K562 (cell line): ENCODE measurements at regions not wholly inside any gene's neighbourhood (a gene's known extent, or its start where the extent isn't known, plus 50 kb on each side); places are given as distances from the start of the nearest gene placed in this dataset.
A peak's percentile ranks its signal among the peaks of the same experiment; 100 is the strongest.

ENCODE experiments used
- ATAC-seq: fragments of 200-7000 bp; cut with Tn5 transposase; 3 replicates; pipeline ENCODE4 v1.9.1; 2020; ENCODE audit warnings: moderate library complexity
- BruUV-seq: library from RNA; stranded (reverse); fragments of 400-500 nt; replicated peaks from 2 replicates; lab custom pipeline; 2021; lab: Mats Ljungman, UMichigan
- CTCF ChIA-PET: fragments of 300-600 bp; formaldehyde crosslinking; extraction: SDS; loops from one replicate; lab custom pipeline; 2021; ENCODE audit warnings: low intra/inter-chr PET ratio; lab: Yijun Ruan, JAX
- POLR2A ChIA-PET: fragments of 300-600, 350-650 bp; sonication (Branson Sonifier 250); formaldehyde crosslinking; extraction: SDS; loops from one replicate; lab custom pipeline; 2021; ENCODE audit warnings: antibody characterized with exemption, inconsistent platforms; lab: Yijun Ruan, JAX
- DNase-seq, 4 experiments: peaks; one replicate each; pipeline versions ENCODE4 v3.0.0 to v3.0.0-alpha.2; 2011 to 2018; ENCODE audit warnings: low spot score in 3 of 4, mixed read lengths in 3 of 4; ENCODE audit errors: extremely low read depth in 1 of 4
- FAIRE-seq: peaks from 2 replicates; lab custom pipeline; 2011; peaks lifted over from hg19 to GRCh38; lab: Jason Lieb, UNC
- H2AFZ ChIP-seq: 2 replicates; pipeline ENCODE4 v1.6.0; 2011; ENCODE audit warnings: low read depth, low read length, control low read depth, inconsistent platforms
- H3K27ac ChIP-seq: fragments of 200-600 bp; 3 replicates; pipeline ENCODE4 v1.8.0; 2011; ENCODE audit warnings: low read depth, mild to moderate bottlenecking, control low read depth, inconsistent platforms, low read length, moderate library complexity, mixed read lengths; ENCODE audit errors: extremely low read depth
- H3K27me3 ChIP-seq, 2 experiments: fragments of 300-600 bp in 1 of 2; 2 replicates in 1 of 2; 3 replicates in 1 of 2; pipeline versions ENCODE4 v1.6.0 to v1.8.0; 2011; ENCODE audit warnings: inconsistent platforms in 2 of 2, low read length in 2 of 2, mild to moderate bottlenecking in 1 of 2, mixed read lengths in 1 of 2, moderate library complexity in 1 of 2; ENCODE audit not compliant: control insufficient read depth in 2 of 2, insufficient read depth in 2 of 2
- H3K36me3 ChIP-seq: fragments of 300-600 bp; 3 replicates; pipeline ENCODE4 v1.8.0; 2011; ENCODE audit warnings: mild to moderate bottlenecking, low read length, inconsistent platforms; ENCODE audit not compliant: control insufficient read depth, insufficient read depth
- H3K4me1 ChIP-seq, 2 experiments: fragments of 200-600 bp in 1 of 2; replicated peaks in 1 of 2; 2 replicates in 1 of 2; 3 replicates in 1 of 2; pipeline versions ENCODE4 v1.5.1 to v1.8.0; 2011; ENCODE audit warnings: inconsistent platforms in 2 of 2, low read length in 2 of 2, mild to moderate bottlenecking in 1 of 2, mixed read lengths in 1 of 2, moderate library complexity in 1 of 2; ENCODE audit not compliant: control insufficient read depth in 2 of 2, insufficient read depth in 2 of 2
- H3K4me2 ChIP-seq: 2 replicates; pipeline ENCODE4 v1.6.1; 2011; ENCODE audit warnings: low read length, control low read depth, inconsistent platforms, mixed read lengths; ENCODE audit not compliant: insufficient read depth
- H3K4me3 ChIP-seq: fragments of 200-600 bp; sonication (generic), shearing (Covaris generic); 2 replicates; pipeline ENCODE4 v1.5.1; 2016; ENCODE audit warnings: control low read depth, inconsistent platforms
- H3K79me2 ChIP-seq: fragments of 200-600 bp; 3 replicates; pipeline ENCODE4 v1.8.0; 2011; ENCODE audit warnings: low read length, inconsistent platforms; ENCODE audit not compliant: control insufficient read depth, insufficient read depth
- H3K9ac ChIP-seq, 2 experiments: 2 replicates each; pipeline versions ENCODE4 v1.6.0 to v1.6.1; 2011; ENCODE audit warnings: low read depth in 2 of 2, low read length in 2 of 2, control low read depth in 1 of 2, inconsistent platforms in 1 of 2, mild to moderate bottlenecking in 1 of 2, mixed read lengths in 1 of 2; ENCODE audit not compliant: insufficient read depth in 1 of 2
- H3K9me1 ChIP-seq: one replicate; pipeline ENCODE4 v1.6.0; 2011; ENCODE audit warnings: inconsistent platforms, mild to moderate bottlenecking, low read length, moderate library complexity; ENCODE audit not compliant: control insufficient read depth, insufficient read depth
- H3K9me3 ChIP-seq: replicated peaks from 2 replicates; pipeline ENCODE4 v1.5.1; 2011; ENCODE audit warnings: low read depth, low read length, inconsistent platforms; ENCODE audit not compliant: control insufficient read depth, insufficient read depth
- H4K20me1 ChIP-seq: replicated peaks from 2 replicates; pipeline ENCODE4 v1.6.1; 2011; ENCODE audit warnings: low read length, inconsistent platforms, mixed read lengths; ENCODE audit not compliant: control insufficient read depth, insufficient read depth
- CC2D1A ChIP-seq: fragments of 450-650 bp; IDR thresholded peaks from 2 replicates; pipeline ENCODE4 v1.6.1; 2017; ENCODE audit warnings: mild to moderate bottlenecking
- CTBP1 ChIP-seq: fragments of 450-650 bp; IDR thresholded peaks from 2 replicates; pipeline ENCODE4 v1.6.1; 2016; ENCODE audit warnings: borderline replicate concordance
- EGR1 ChIP-seq: fragments of 450-650 bp; conservative IDR thresholded peaks from 2 replicates; pipeline ENCODE4 v1.6.1; 2017; ENCODE audit warnings: mild to moderate bottlenecking
- FOXJ3 ChIP-seq: sonication (generic); formaldehyde crosslinking; IDR thresholded peaks from 2 replicates; pipeline ENCODE4 v1.4.0; 2020; ENCODE audit warnings: mild to moderate bottlenecking, missing genetic modification reagents
- KAT8 ChIP-seq: fragments of 450-650 bp; IDR thresholded peaks from 2 replicates; pipeline ENCODE4 v1.6.1; 2016; ENCODE audit warnings: low read depth, mild to moderate bottlenecking
- MYC ChIP-seq, 2 experiments: fragments of 250-450 bp in 1 of 2; sonication (Bioruptor Pico) in 1 of 2; IDR thresholded peaks; 2 replicates each; pipeline versions ENCODE4 v1.5.1 to v1.6.1; 2012 to 2021; ENCODE audit warnings: low read depth in 2 of 2, borderline replicate concordance in 1 of 2, improper control_type of control experiment in 1 of 2, low read length in 1 of 2, mild to moderate bottlenecking in 1 of 2, moderate library complexity in 1 of 2
- MYNN ChIP-seq, 2 experiments: sonication (generic); formaldehyde crosslinking in 1 of 2; IDR thresholded peaks; 2 replicates each; pipeline versions ENCODE4 v1.5.0 to v1.6.1; 2016 to 2020; ENCODE audit warnings: antibody characterized with exemption in 1 of 2, missing genetic modification reagents in 1 of 2
- PCBP2 ChIP-seq: fragments of 200-400 bp; formaldehyde crosslinking; IDR thresholded peaks from 2 replicates; pipeline ENCODE4 v1.6.1; 2018; ENCODE audit warnings: low read length, low read depth, mild to moderate bottlenecking, moderate library complexity; ENCODE audit not compliant: poor library complexity, severe bottlenecking
- RBM14 ChIP-seq: fragments of 200-400 bp; formaldehyde crosslinking; IDR thresholded peaks from 2 replicates; pipeline ENCODE4 v1.6.1; 2018; ENCODE audit warnings: low read depth, mild to moderate bottlenecking, low read length, moderate library complexity, borderline replicate concordance; ENCODE audit not compliant: insufficient read depth
- RCOR1 ChIP-seq, 2 experiments: IDR thresholded peaks; 2 replicates each; pipeline ENCODE4 v1.6.1; 2012; ENCODE audit warnings: low read depth in 2 of 2, low read length in 2 of 2, borderline replicate concordance in 1 of 2, improper control_type of control experiment in 1 of 2
- SOX6 ChIP-seq: fragments of 450-650 bp; IDR thresholded peaks from 2 replicates; pipeline ENCODE4 v1.6.1; 2014; ENCODE audit warnings: mild to moderate bottlenecking
- ZNF316 ChIP-seq: fragments of 450-650 bp; IDR thresholded peaks from 2 replicates; pipeline ENCODE4 v1.6.1; 2016
- ZNF644 ChIP-seq: fragments of 200-800 bp; sonication (Bioruptor generic); IDR thresholded peaks from 2 replicates; pipeline ENCODE4 v1.6.1; 2016; ENCODE audit warnings: low read depth, missing genetic modification characterization, missing compliant biosample characterization
- ZNF696 ChIP-seq: fragments of 250-450 bp; sonication (Bioruptor Pico); conservative IDR thresholded peaks from 2 replicates; pipeline ENCODE4 v1.4.0; 2020; ENCODE audit warnings: mild to moderate bottlenecking, moderate library complexity
- WGBS: fragments of 100-300 bp; shearing (Covaris generic); methylation state at CpG from one replicate; pipeline ENCODE4 v1.1.6; 2016; ENCODE audit warnings: low coverage, mixed read lengths; ENCODE audit not compliant: insufficient coverage; ENCODE audit errors: missing lambda C conversion rate; 5-methylcytosine and 5-hydroxymethylcytosine counted together
- in situ Hi-C: fragments of 300-500 bp; cut with MboI; formaldehyde crosslinking; loops from 4 replicates; pipeline ENCODE4 v1.15.0; 2018; ENCODE audit warnings: inconsistent platforms, mixed read lengths
- intact Hi-C: fragments of 100-400 bp; cut with micrococcal nuclease; formaldehyde crosslinking; loops from 2 replicates; pipeline ENCODE4 v1.14.2; 2022

DNA sequence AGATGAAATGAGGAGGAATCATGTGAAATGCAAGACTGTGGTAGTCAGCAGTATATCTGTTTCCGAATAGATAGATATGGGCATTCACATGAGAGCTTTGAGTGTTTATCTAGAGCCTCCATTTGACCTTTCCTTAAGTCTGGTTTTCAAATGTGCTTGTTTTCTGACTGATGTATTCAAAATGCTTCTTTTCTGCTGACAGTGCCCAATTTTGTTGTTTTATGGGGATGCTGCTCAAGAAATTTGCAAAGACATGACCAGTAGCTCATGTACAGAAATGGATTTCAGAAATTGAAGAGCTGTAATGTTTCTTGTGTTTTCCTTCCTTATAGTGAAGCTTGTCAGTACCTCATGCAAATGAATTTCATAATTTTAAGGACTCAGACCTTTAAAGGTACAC, 903.4 kb upstream of the CDH8 start:
- H3K9ac ChIP-seq, result no peak overlapping the region
- H3K27me3 ChIP-seq, result no peaks in the 10 kb centered on the region
- 0% methylated on average over 1 of the region's 1 CpG for WGBS
- ChIA-PET POLR2A (no interaction called here), CTCF (no interaction called here)
- no peak overlapping the region for H3K27ac ChIP-seq
- H3K36me3 ChIP-seq, result no peaks in the 10 kb centered on the region
- no peaks in the 10 kb centered on the region for H3K4me1 ChIP-seq
- no peaks in the 10 kb centered on the region for H4K20me1 ChIP-seq
- no peaks in the 10 kb centered on the region for H3K79me2 ChIP-seq
- H3K4me2 ChIP-seq, result no peak overlapping the region
- H3K4me3 ChIP-seq, result no peak overlapping the region
- H3K9me1 ChIP-seq, result no peaks in the 10 kb centered on the region
- no TSS peak for BruUV-seq
- no peaks in the 10 kb centered on the region for H3K9me3 ChIP-seq
- intact Hi-C loops, result no loop called here
- in situ Hi-C loops, result no loop called here
- ATAC-seq, result no peak
- DNase-seq, result no peak
- no peak overlapping the region for H2AFZ ChIP-seq
- TF ChIP-seq ZNF316 (peak; percentile 31; the same call in 1 of the 2 replicates), ZNF696 (CRISPR knock-in tag) (no peak)
- no peak for FAIRE-seq

DNA sequence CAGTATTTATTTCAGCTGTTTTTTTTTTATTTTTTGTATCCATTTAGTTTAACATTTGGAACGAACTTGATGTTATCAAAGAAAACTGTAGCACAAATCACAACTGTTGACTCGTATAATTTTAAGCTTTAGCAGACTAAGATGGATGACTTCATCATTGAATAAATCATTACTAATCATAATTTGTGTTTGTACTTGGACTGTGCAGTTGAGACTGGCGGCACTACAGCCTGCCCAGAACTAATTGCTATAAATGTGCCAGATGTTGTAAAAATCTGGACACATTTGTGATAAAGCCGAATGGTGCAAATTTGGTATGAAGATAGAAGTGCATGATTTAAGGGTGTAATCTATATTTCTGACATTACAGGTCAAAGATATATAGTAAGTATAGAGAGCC, 897.7 kb upstream of the CDH8 start:
- Histone ChIP-seq H3K9me3 (no peaks in the 10 kb centered on the region), H3K9ac (no peak overlapping the region), H3K27ac (no peak overlapping the region), H3K79me2 (no peaks in the 10 kb centered on the region), H3K27me3 (no peaks in the 10 kb centered on the region), H3K4me3 (no peak overlapping the region), H3K4me1 (no peaks in the 10 kb centered on the region), H3K36me3 (no peaks in the 10 kb centered on the region), H4K20me1 (no peaks in the 10 kb centered on the region), H2AFZ (no peak overlapping the region), H3K4me2 (no peak overlapping the region), H3K9me1 (no peaks in the 10 kb centered on the region)
- no peak for DNase-seq
- CTCF ChIA-PET, result interaction anchor here (0.7 kb wide), 1 partner anchor 220 kb away, joined by 3 read pairs; no protein-coding TSS in a partner anchor
- no TSS peak for BruUV-seq
- no peak for ATAC-seq
- in situ Hi-C loops, result no loop called here
- FAIRE-seq, result no peak
- WGBS, result 0% methylated on average over 4 of the region's 4 CpGs
- POLR2A ChIA-PET, result no interaction called here
- intact Hi-C loops, result no loop called here
- TF ChIP-seq KAT8 (no peak), CC2D1A (no peak), MYC (IDR thresholded peaks at IDR 0.05; ENCODE audit: low read depth, low read length) (no peak), MYC (CRISPR knock-in tag; IDR thresholded peaks at IDR 0.05; ENCODE audit: borderline replicate concordance, low read depth) (no peak), PCBP2 (no peak), CTBP1 (no peak), RCOR1 (IDR thresholded peaks at IDR 0.05; ENCODE audit: borderline replicate concordance in 1 of 2, low read depth in 2 of 2, low read length in 2 of 2) (no peak), MYNN (IDR thresholded peaks at IDR 0.05) (no peak), MYNN (CRISPR knock-in tag; IDR thresholded peaks at IDR 0.05) (no peak), RBM14 (no peak), FOXJ3 (no peak), ZNF644 (tag) (no peak), SOX6 (no peak), EGR1 (no peak)
